HCT116 (cell line): ENCODE measurements at regions not wholly inside any gene's neighbourhood (a gene's known extent, or its start where the extent isn't known, plus 50 kb on each side); places are given as distances from the start of the nearest gene placed in this dataset.

ENCODE experiments used
- ATAC-seq: fragments of 200-7000 bp; cut with Tn5 transposase; 2 replicates; pipeline ENCODE4 v1.9.1; 2020; ENCODE audit warnings: mild to moderate bottlenecking, moderate library complexity
- BruUV-seq: library from RNA; stranded (reverse); fragments of 400-500 nt; replicated peaks from 2 replicates; lab custom pipeline; 2021; lab: Mats Ljungman, UMichigan
- CTCF ChIA-PET: fragments of 300-600 bp; sonication (Branson Sonifier 250); formaldehyde crosslinking; loops from one replicate; lab custom pipeline; 2021; ENCODE audit warnings: antibody characterized with exemption; lab: Charles Lee
- POLR2A ChIA-PET: fragments of 300-600, 350-600 bp; sonication (Branson Sonifier 250); formaldehyde crosslinking; loops from one replicate; lab custom pipeline; 2021; ENCODE audit warnings: antibody characterized with exemption; lab: Charles Lee
- RAD21 ChIA-PET, 2 experiments: fragments of 300-600 bp; sonication (Branson Sonifier 250); formaldehyde crosslinking; loops; one replicate each; lab custom pipeline; 2023; ENCODE audit warnings: low total read pairs in 2 of 2; ENCODE audit not compliant: uncharacterized antibody in 2 of 2, unreplicated experiment in 2 of 2, low non-redundant PET in 1 of 2; lab: Charles Lee
- DNase-seq: peaks from one replicate; pipeline ENCODE4 v3.0.0-alpha.2; 2010; ENCODE audit warnings: low read depth, low spot score
- H2AFZ ChIP-seq: fragments of 200-600 bp; shearing (Covaris generic), sonication (generic); 2 replicates; pipeline ENCODE4 v1.6.1; 2017; ENCODE audit warnings: low read depth, mixed run types, mixed read lengths, antibody characterized with exemption, low read length; ENCODE audit not compliant: poor library complexity, severe bottlenecking
- H3K27ac ChIP-seq: 2 replicates; pipeline ENCODE4 v1.5.1; 2012; ENCODE audit warnings: low read depth, low read length
- H3K27me3 ChIP-seq: fragments of 200-600 bp; sonication (generic); 2 replicates; pipeline ENCODE4 v1.6.1; 2016; ENCODE audit warnings: mixed run types, low read length, mixed read lengths; ENCODE audit not compliant: insufficient read depth
- H3K36me3 ChIP-seq, 2 experiments: fragments of 200-500 bp in 1 of 2; fragments of 200-600 bp in 1 of 2; sonication (Bioruptor generic) in 1 of 2; sonication (generic) in 1 of 2; 2 replicates each; pipeline versions ENCODE4 v1.5.1 to v1.6.1; 2014 to 2016; ENCODE audit warnings: low read length in 2 of 2, inconsistent platforms in 1 of 2, mixed read lengths in 1 of 2, mixed run types in 1 of 2; ENCODE audit not compliant: insufficient read depth in 2 of 2, control insufficient read depth in 1 of 2
- H3K4me1 ChIP-seq, 2 experiments: fragments of 200-600 bp in 1 of 2; sonication (generic) in 1 of 2; 2 replicates each; pipeline versions ENCODE4 v1.5.1 to v1.6.1; 2012 to 2017; ENCODE audit warnings: low read length in 2 of 2, inconsistent platforms in 1 of 2, mild to moderate bottlenecking in 1 of 2, mixed read lengths in 1 of 2, mixed run types in 1 of 2, moderate library complexity in 1 of 2; ENCODE audit not compliant: insufficient read depth in 2 of 2, control insufficient read depth in 1 of 2
- H3K4me2 ChIP-seq: fragments of 200-600 bp; sonication (generic); 2 replicates; pipeline ENCODE4 v1.6.1; 2017; ENCODE audit warnings: mixed run types, low read length, mixed read lengths
- H3K4me3 ChIP-seq, 2 experiments: fragments of 200-600 bp in 1 of 2; sonication (generic) in 1 of 2; replicated peaks in 1 of 2; 2 replicates each; pipeline ENCODE4 v1.5.1; 2011 to 2016; ENCODE audit warnings: low read length in 2 of 2, control low read depth in 1 of 2, low read depth in 1 of 2, mild to moderate bottlenecking in 1 of 2, mixed read lengths in 1 of 2, mixed run types in 1 of 2
- H3K79me2 ChIP-seq: fragments of 200-600 bp; sonication (generic); 2 replicates; pipeline ENCODE4 v1.6.1; 2017; ENCODE audit warnings: mild to moderate bottlenecking, mixed run types, low read length, moderate library complexity, mixed read lengths; ENCODE audit not compliant: insufficient read depth
- H3K9ac ChIP-seq: fragments of 200-600 bp; sonication (generic); 2 replicates; pipeline ENCODE4 v1.6.1; 2016; ENCODE audit warnings: low read length, mixed read lengths
- H3K9me2 ChIP-seq: fragments of 200-600 bp; sonication (generic), shearing (Covaris generic); 2 replicates; pipeline ENCODE4 v1.6.1; 2017; ENCODE audit warnings: mixed run types, mild to moderate bottlenecking, moderate library complexity; ENCODE audit not compliant: insufficient read depth
- H3K9me3 ChIP-seq, 2 experiments: fragments of 200-500 bp in 1 of 2; fragments of 200-600 bp in 1 of 2; sonication (Bioruptor generic) in 1 of 2; sonication (generic) in 1 of 2; 2 replicates each; pipeline ENCODE4 v1.6.1; 2014 to 2017; ENCODE audit warnings: low read length in 2 of 2, mixed read lengths in 2 of 2, inconsistent platforms in 1 of 2, low read depth in 1 of 2, mild to moderate bottlenecking in 1 of 2, mixed run types in 1 of 2, moderate library complexity in 1 of 2; ENCODE audit not compliant: control insufficient read depth in 1 of 2, insufficient read depth in 1 of 2
- H4K20me1 ChIP-seq: fragments of 200-600 bp; sonication (generic), shearing (Covaris generic); 2 replicates; pipeline ENCODE4 v1.6.1; 2017; ENCODE audit warnings: mixed run types, mild to moderate bottlenecking, moderate library complexity; ENCODE audit not compliant: insufficient read depth
- CBX3 ChIP-seq: IDR thresholded peaks from 2 replicates; pipeline ENCODE4 v1.6.1; 2012; ENCODE audit warnings: low read depth
- CEBPB ChIP-seq: IDR thresholded peaks from 2 replicates; pipeline ENCODE4 v1.6.1; 2012; ENCODE audit warnings: low read depth
- ELF1 ChIP-seq: IDR thresholded peaks from 2 replicates; pipeline ENCODE4 v1.6.1; 2012; ENCODE audit warnings: low read depth, borderline replicate concordance
- EZH2 ChIP-seq: fragments of 200-600 bp; sonication (generic); IDR thresholded peaks from 2 replicates; pipeline ENCODE4 v1.6.1; 2017; ENCODE audit warnings: antibody characterized with exemption, mixed run types
- EZH2phosphoT487 ChIP-seq: fragments of 200-600 bp; IDR thresholded peaks from 2 replicates; pipeline ENCODE4 v1.6.1; 2018; ENCODE audit warnings: antibody characterized with exemption, borderline replicate concordance
- JUND ChIP-seq: IDR thresholded peaks from 2 replicates; pipeline ENCODE4 v1.6.1; 2012
- POLR2A ChIP-seq: IDR thresholded peaks from 2 replicates; pipeline ENCODE4 v1.7.0; 2011; ENCODE audit warnings: borderline replicate concordance; ENCODE audit not compliant: insufficient read depth, insufficient read length; ENCODE audit errors: extremely low read depth
- POLR2AphosphoS5 ChIP-seq: IDR thresholded peaks from 2 replicates; pipeline ENCODE4 v1.6.1; 2011; ENCODE audit warnings: mild to moderate bottlenecking, low read depth, low read length, moderate library complexity
- RAD21 ChIP-seq: IDR thresholded peaks from 2 replicates; pipeline ENCODE4 v1.6.1; 2012; ENCODE audit warnings: low read depth, mild to moderate bottlenecking
- SP1 ChIP-seq: IDR thresholded peaks from 2 replicates; pipeline ENCODE4 v1.6.1; 2012; ENCODE audit warnings: low read depth
- TCF7L2 ChIP-seq: IDR thresholded peaks from 2 replicates; pipeline ENCODE4 v1.7.0; 2011; ENCODE audit warnings: borderline replicate concordance, inconsistent platforms; ENCODE audit not compliant: insufficient read depth, insufficient read length; ENCODE audit errors: extremely low read depth
- YY1 ChIP-seq: IDR thresholded peaks from 2 replicates; pipeline ENCODE4 v1.6.1; 2011; ENCODE audit warnings: low read length, low read depth, moderate library complexity, mild to moderate bottlenecking; ENCODE audit not compliant: insufficient replicate concordance; ENCODE audit errors: extremely low read depth
- intact Hi-C: fragments of 100-400 bp; cut with micrococcal nuclease; formaldehyde crosslinking; loops from 2 replicates; pipeline ENCODE4 v1.10.0; 2022
- TF ChIP-seq, protein P1 (sequence below): IDR thresholded peaks from 2 replicates; pipeline ENCODE4 v1.6.1; 2012
- TF ChIP-seq, protein P2 (sequence below): IDR thresholded peaks from 2 replicates; pipeline ENCODE4 v1.6.1; 2012
- TF ChIP-seq, protein P3 (sequence below), 3 experiments: fragments of 200-600 bp in 1 of 3; sonication (generic) in 1 of 3; IDR thresholded peaks in 2 of 3; conservative IDR thresholded peaks in 1 of 3; 2 replicates each; pipeline ENCODE4 v1.5.1; 2012 to 2017; ENCODE audit warnings: low read depth in 2 of 3, low read length in 2 of 3, antibody characterized with exemption in 1 of 3, borderline replicate concordance in 1 of 3, control low read depth in 1 of 3, mild to moderate bottlenecking in 1 of 3, mixed read lengths in 1 of 3, mixed run types in 1 of 3, moderate library complexity in 1 of 3; ENCODE audit not compliant: insufficient read depth in 1 of 3

DNA sequence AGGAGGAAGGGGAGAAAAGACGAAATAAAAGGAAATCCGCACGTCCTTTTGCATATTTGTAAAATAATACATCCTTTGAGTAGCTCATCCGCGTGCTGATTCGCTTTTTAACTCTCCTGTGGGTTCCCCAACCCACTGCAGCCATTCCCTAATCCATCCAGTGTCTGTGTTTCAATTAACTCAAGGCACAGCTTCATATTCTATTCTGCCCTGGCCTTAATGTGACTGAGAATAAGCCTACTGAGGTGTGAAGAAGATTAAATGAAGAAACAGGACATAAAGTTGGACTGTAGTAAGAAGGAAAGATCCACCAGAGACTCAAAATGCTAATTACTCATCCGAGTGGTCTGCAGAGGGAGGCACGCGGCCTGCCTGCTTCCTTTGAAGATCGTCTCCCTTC lies 161.4 kb upstream of the SH3BP4 start:
- no TSS peak for BruUV-seq
- no peak for ATAC-seq
- Histone ChIP-seq H3K9me3 (no peaks in the 10 kb centered on the region), H4K20me1 (no peaks in the 10 kb centered on the region), H3K4me1 (no peaks in the 10 kb centered on the region), H3K4me2 (no peak overlapping the region), H2AFZ (no peak overlapping the region), H3K36me3 (no peaks in the 10 kb centered on the region), H3K27ac (no peak overlapping the region), H3K27me3 (no peaks in the 10 kb centered on the region), H3K79me2 (no peaks in the 10 kb centered on the region)
- DNase-seq: no peak
- POLR2A ChIA-PET: no interaction called here
- CTCF ChIA-PET: no interaction called here
- TF ChIP-seq, protein P1, sequence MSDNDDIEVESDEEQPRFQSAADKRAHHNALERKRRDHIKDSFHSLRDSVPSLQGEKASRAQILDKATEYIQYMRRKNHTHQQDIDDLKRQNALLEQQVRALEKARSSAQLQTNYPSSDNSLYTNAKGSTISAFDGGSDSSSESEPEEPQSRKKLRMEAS: no peak
- TF ChIP-seq CEBPB (no peak), JUND (no peak), EZH2phosphoT487 (no peak), CBX3 (no peak), ELF1 (no peak), POLR2A (no peak), TCF7L2 (no peak), POLR2AphosphoS5 (no peak), RAD21 (no peak), YY1 (no peak), SP1 (no peak), EZH2 (no peak)
- TF ChIP-seq, protein P2, sequence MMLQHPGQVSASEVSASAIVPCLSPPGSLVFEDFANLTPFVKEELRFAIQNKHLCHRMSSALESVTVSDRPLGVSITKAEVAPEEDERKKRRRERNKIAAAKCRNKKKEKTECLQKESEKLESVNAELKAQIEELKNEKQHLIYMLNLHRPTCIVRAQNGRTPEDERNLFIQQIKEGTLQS: no peak
- TF ChIP-seq, protein P3, sequence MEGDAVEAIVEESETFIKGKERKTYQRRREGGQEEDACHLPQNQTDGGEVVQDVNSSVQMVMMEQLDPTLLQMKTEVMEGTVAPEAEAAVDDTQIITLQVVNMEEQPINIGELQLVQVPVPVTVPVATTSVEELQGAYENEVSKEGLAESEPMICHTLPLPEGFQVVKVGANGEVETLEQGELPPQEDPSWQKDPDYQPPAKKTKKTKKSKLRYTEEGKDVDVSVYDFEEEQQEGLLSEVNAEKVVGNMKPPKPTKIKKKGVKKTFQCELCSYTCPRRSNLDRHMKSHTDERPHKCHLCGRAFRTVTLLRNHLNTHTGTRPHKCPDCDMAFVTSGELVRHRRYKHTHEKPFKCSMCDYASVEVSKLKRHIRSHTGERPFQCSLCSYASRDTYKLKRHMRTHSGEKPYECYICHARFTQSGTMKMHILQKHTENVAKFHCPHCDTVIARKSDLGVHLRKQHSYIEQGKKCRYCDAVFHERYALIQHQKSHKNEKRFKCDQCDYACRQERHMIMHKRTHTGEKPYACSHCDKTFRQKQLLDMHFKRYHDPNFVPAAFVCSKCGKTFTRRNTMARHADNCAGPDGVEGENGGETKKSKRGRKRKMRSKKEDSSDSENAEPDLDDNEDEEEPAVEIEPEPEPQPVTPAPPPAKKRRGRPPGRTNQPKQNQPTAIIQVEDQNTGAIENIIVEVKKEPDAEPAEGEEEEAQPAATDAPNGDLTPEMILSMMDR (IDR thresholded peaks at IDR 0.05 in 2 of 3, conservative IDR thresholded peaks at IDR 0.05 in 1 of 3; ENCODE audit: borderline replicate concordance in 1 of 3, insufficient read depth in 1 of 3, low read depth in 2 of 3, low read length in 2 of 3): no peak
- TF ChIP-seq, all 23 proteins: peak for 0
- no peak overlapping the region for H3K9ac ChIP-seq
- H3K4me3 ChIP-seq: no peak overlapping the region
- intact Hi-C loops: no loop called here
- RAD21 ChIA-PET: no interaction called here
- H3K9me2 ChIP-seq: no peaks in the 10 kb centered on the region
